ENCODE measurements at regions not wholly inside any gene's neighbourhood (a gene's known extent, or its start where the extent isn't known, plus 50 kb on each side); places are given as distances from the start of the nearest gene placed in this dataset.
"Not testable (repeated sequence)": the region's sequence is repeated elsewhere in the genome, so short reads cannot be mapped to it uniquely, and the experiment has no call there.

DNA sequence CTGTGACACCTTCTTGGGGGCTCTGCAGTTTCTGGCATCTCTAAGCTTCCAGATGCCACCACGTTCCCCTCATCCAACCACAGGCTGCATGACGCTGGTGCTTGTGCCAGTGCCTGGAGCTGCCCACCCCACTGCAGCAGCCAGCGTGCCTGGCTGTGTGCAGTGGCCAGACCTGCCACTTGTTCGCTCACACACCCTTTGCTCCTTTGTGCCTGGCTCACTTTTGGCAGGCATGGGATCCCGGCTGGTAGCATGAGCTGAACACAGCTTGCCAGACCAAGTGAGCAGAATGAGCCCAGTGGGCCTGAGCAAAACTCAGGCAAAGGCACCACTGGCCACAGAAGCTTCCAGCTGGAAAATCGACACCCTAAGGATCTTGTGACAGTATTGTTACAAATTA is 562.9 kb upstream of the ACO1 start:
- no peak for DNase-seq (ENCODE audit: low spot score)

DNA sequence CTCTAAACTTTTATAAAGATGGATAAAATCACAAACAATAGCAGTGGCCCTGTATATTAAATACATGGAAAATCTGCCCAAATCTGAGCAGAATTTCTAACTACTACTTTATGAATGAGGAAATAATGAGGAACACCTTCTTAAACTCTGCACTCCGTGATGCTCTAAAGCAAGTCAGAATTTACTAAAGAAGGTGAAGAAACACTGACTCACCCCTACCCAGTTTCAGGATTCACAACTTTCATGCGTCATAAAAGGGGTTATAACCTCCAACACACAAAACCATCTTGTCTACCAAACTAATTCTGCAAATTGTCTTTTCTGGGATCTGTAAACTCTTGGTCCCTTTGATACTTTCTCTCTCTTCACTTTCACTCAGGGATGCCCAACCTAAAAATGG is 561.1 kb upstream of the ACO1 start:
- no peak for DNase-seq (ENCODE audit: low spot score)

DNA sequence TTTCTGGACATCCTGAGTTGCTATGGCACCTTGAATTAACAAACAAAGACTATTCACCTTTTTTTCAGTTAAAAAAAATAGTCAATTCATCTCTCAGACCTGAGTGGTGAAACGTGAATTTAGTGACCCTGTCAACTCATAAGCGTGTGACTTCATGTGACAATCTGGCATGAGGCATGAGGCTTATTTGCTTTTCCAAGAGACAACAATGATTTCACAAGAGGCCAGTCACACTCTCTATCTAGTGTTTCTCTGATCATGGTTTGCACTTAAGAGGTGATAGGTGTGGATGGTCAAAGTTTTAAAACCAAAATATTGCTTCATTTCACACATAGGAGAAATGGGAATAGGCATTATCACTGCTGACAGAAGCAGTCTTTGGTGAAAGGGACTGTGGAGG is 559.6 kb upstream of the ACO1 start:
- DNase-seq (ENCODE audit: low spot score), result no peak

DNA sequence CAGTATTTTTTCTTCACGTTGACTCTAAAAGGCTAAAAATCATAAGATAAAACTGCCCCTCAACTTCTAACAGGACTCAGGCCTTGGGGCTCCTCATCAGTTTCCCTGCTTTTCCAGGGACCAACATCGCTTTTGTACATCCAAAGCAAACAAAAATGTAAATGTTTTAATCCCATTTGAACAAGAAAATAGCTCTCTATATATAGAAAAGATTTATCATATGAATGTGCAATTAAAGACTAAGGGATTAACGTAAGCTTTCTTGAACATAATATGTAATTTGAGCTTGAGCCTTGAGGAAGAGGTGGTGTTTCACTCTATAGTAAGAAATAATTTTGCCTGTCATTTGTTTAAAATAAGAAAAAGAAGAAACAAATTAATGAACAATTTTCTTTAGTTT is 547.2 kb upstream of the ACO1 start:
- DNase-seq (ENCODE audit: low spot score), result no peak

DNA sequence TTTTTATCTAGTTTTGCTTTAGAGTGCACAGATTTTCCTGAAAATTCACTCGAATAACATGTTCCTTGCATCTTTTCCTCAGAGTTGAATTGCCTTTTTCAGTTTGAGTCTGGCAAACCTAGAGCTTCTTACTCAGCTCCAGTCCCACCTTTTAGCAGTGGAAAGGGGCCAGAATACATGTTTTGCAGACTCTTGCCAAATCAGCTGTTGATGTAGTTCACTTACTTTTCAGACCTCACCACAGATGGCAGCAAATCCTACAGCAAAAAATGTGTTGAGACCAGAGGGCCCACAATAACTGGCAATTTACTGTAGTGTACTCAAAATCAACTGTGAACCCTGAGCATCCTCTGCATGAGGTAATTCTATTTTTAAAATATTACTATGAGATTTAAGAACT is 545.2 kb upstream of the ACO1 start:
- no peak for DNase-seq (ENCODE audit: low spot score)

DNA sequence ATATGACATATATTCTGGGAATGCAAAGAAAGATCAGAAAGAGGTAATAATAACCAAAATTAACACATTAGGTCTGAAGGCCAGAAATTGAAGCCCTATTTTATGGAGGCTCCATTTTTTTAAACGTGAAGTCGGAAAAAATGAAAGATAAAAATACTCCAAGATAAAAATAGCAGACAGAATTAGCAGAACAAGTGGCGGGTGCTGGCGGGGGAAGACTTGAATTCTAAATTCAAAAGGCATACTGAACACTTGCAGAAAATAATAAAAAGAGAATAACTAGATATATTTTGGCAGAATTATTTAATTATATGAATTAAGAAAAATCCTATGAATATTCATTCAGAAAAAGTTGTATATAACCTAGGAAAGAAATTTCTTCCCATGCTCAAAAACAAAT is 543.7 kb upstream of the ACO1 start:
- no peak for DNase-seq (ENCODE audit: low spot score)

DNA sequence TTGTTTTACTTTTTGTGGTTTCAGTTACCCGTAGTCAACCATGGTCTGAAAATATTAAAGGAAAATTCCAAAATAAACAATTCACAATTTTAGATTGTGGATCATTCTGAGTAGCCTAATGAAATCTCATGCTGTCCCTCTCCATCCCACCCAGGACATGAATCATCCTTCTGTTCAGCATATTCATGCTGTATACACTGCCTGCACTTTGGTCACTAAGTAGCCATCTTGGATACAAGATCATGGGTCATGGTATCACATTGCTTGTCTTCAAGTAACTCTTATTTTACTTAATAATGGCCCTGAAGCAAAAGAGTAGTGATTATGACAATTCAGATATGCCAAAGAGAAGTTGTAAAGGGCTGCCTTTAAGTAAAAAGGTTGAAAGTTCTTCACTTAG is 536.5 kb upstream of the ACO1 start:
- DNase-seq (ENCODE audit: low spot score), result no peak

DNA sequence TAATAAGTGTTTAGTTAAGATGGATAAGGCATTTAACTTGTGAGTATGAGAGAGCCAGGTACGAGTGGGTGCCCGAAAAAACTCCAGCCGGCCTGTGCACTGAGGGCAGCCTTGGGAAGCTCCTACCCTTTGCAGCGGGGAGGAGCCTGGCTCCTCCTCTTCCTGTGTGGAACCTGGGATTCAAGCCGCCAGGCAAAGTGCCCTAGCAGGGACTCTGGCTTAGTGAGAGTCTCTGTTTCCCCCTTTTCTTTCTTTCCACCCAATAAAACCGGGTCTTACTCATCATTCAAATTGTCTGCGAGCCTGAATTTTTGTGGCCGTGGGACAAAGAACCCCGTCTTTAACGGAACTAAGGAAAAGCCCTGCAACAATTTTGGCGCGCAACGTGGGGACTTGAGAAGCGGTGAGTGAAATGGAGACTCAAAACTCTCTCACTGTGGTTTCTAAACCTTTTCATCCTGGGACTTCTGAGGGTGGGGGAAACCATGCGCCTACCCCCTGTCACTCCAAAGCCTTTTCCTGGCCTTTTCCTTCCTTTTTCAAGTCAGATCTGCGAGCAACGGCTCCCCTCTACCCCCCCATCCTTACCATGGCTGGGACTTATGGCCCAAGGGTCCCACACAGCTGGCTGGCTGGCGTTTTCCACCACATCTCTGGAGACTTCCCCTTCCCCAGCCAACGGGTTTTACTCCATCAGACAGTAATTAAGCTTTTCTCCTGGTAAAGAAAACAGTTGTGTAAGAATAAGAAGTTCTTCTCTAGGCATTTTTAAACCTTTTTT is 535.7 kb upstream of the ACO1 start:
- DNase-seq (ENCODE audit: low spot score), result no peak

DNA sequence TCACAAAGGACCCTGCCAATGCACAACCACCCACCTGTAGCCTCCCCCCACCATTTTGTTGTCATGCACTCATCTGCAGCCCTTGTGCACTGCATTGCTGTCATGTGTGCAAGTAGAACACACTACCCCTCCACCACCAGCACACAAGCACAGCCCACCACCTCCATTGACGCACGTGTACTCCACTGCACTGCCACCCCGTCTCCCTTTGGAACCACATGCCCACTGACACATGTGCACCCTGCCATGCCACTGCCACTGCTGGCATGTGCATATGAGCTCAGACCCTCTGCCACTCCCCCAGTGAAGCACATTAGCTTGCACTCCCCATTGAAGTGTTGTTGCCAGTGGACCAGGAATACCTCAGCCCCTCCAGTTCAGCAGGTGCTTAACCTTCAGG is 530.3 kb upstream of the ACO1 start:
- DNase-seq (ENCODE audit: low spot score), result no peak

DNA sequence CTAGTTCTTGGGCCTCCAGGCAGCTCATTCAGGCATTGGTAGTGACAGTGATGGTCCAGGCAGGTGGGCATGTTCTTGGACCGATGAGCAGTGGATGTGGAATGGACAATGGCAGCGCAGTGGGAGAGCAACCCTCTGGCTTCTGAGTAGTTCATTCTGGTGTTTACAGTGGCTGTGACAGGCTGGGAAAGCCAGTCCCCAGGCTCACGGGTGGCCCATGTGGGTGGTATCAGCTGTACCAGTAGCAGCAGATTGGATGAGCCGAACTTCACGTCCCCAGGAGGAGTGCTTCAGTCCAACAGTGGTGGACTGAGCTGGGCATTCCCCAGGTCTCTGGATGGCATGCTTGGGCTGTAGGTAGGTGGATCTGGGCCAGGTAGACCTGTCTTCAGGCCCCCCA is 515.6 kb upstream of the ACO1 start:
- no peak for DNase-seq (ENCODE audit: low spot score)

DNA sequence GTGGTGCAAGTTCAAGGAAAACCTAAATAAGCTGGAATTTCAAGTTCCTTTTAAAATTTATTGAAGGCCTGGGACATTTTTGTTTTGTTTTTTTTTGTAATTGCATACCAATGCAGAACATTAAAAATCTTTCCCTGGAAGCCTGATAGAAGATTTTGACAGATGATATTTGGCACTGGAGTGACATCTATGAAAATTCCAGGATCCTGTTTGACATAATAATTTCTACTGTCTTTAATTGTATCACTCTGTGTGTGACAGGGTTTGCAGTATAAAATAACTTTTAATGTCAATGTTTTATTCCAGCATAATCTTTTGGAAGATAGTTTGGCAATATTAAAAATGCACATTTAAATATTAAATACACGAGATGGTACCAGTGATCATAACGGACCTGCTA is 514.2 kb upstream of the ACO1 start:
- DNase-seq (ENCODE audit: low spot score), result no peak

DNA sequence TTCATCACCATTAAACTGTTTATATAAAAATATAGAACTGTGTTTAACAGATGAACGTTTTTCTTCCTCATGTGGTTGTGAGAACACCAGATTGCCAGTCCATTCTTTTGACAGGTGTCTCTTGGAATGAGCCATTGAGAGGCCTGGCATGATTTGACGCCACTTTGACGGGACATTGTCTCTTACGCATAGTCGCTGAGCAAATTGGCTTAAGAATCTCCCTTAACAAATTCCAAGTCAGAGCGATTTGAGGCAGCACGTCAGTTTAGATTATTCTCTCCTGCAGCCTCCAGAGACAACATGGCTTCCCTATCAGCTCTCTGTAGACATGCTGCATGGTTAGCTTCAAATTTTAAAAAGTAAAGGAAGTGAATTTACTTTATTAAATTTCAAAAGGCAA is 510.7 kb upstream of the ACO1 start:
- no peak for DNase-seq (ENCODE audit: low spot score)

DNA sequence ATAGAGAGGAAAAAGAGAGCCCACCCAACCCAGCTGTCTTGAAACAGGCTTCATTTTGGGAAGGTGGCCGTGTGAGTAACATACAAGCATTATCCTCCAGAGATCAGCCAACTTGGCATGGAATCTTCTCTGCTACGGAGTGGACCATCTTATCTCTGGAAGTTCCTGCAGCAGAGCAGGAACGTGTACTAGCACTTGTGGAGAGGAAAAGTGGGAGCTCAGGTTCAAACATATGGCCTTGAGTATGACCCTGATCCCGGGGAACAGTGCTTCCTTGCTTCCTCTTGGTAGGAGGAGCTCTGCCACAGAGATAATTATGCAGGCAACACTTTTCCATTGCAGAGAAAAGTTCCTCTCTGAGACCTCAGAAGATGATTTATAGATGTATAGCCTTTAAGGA is 490.4 kb upstream of the ACO1 start:
- no peak for DNase-seq (ENCODE audit: low spot score)

DNA sequence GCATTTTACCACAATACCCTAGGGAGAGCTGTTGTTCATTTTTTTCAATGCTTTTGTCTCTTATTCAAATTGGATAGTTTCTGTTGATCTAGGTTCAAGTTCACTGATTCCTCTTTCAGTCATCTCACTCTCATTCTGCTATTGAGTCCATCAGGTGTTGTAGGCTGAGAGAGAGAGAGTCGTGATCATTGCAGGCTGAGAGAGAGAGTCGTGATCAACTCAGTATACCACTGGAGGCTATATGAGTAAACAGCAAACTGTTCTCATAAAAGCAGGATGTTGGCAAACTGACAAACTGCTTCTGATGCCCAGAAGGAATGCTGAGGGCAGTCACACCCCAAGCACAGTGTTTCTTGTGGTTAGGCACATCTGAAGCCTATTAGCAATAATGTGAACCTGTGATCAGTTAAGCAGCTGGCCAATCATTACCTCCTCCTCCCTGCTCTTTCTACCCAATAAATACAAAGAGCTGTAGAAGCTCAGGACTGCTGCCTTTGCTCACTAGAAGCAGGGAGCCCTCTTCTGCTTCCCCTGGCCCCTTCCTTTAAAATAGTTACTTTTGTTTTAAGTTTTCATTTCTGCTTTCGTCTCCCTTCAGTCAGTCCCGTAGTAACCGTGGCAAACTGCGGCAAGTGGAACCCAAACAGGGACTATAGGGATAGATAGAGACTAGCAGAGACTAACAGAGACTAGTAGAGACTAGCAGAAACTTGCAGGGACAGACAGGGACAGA is 476.1 kb upstream of the ACO1 start:
- no peak for DNase-seq (ENCODE audit: low spot score)

DNA sequence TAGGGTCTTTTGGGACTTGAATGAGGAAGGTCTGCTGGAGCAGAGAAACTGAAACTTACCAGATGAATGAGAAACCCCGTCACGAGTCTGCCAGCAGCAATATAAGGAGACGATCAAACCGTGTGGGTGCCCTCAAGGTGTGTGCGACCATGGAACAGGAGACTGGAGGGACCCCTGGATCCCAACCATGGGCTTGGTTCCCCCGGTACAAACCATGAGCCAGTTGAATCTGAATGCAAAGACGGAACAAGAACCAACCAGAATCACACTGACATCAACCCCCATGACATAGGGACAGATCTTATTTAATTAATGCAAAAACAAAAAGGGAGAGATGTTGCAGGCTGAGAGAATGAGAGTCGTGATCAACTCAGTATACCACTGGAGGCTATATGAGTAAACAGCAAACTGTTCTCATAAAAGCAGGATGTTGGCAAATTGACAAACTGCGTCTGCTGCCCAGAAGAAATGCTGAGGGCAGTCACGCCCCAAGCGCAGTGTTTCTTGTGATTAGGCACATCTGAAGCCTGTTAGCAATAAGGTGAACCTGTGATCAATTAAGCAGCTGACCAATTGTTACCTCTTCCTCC is 475.5 kb upstream of the ACO1 start:
- no peak for DNase-seq (ENCODE audit: low spot score)

DNA sequence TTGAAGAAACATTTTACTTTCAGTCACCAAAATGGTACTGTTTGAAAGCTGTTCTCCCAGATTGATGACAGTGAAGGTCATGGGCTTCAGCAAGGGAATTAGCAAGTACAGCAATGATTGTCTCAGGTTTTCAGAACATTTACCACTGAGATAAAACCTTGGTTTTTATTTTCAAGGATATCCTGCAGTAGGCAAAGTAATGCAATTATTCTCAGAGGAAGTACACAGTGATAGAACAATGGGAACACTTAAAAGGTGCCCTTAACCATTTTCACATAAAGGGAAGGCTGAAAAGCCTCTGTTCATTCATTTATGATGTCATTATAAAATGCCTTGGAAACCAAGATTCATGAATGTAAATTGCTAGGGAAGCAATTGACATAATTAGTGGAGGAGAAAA is 471.8 kb upstream of the ACO1 start:
- DNase-seq (ENCODE audit: low spot score), result no peak

DNA sequence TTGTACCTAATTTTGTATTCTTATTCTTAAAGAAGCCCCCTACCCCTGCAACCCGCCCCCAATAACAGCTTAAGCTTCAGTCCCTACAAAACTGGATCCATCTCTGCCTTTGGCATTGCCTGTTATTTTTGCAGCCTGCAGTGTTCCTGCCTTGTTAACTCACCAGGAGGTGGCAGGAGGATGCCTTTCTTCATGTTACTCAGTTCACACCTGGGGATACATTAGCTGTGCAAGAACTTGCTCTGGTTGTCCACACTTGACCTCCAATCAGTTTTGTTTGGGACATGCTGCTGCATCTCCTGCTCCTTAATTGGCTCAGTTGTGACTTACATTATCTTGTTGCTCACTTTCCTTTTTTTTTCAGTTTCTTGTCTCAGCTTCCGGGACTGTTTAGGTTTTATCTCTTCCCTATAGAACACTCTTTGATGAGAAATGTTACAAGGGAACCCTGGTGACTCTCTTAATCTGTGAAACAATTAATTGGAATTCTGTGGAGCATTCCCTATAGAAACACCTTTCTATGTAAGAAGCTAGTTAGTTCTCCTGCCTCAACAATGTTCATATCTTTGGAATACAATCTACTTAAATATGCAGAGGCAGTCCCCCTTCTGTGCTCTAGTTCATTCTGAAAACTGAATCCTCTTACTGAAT is 467.7 kb upstream of the ACO1 start:
- DNase-seq (ENCODE audit: low spot score), result no peak

DNA sequence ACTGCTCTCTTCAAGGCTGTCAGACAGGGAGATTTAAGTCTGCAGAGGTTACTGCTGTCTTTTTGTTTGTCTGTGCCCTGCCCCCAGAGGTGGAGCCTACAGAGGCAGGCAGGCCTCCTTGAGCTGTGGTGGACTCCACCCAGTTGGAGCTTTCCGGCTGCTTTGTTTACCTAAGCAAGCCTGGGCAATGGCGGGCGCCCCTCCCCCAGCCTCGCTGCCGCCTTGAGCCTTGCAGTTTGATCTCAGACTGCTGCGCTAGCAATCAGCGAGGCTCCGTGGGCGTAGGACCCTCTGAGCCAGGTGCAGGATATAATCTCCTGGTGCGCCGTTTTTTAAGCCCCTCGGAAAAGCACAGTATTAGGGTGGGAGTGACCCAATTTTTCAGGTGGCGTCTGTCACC is 446.7 kb upstream of the ACO1 start:
- not testable (repeated sequence) for DNase-seq (ENCODE audit: low spot score)

DNA sequence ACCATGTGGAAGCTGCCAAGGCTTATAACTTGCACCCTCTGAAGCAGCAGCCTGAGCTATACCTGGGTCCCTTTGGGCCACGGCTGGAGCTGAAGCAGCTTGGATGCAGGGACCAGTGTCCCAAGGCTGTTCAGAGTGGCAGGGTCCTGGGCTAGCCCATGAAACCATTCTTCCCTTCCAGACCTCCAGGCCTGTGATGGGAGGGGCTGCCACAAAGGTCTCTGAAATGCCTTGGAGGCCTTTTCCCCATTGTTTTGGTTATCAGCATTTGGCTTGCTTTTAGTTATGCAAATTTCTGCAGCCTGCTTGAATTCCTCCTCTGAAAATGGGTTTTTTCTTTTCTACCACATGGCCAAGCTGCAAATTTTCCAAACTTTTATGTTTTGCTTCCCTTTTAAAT is 433.7 kb upstream of the ACO1 start:
- no peak for DNase-seq (ENCODE audit: low spot score)

DNA sequence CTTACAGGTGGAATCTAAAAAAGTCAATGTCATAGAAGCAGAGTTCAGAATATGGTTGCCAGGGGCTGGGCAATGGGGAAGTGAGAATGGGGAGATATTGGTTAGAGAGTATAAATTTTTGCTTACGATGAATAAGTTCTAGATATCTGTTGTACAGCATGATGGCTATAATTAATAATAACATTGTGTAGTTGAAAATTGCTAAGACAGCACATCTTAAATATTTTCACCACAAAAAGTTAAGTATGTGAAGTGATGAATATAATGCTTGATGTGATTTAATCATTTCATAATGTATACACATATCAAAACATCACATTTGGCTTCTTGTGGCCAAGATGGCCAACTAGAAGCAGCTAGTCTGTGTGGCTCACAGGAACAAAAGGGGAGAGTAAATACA is 425.9 kb upstream of the ACO1 start:
- no peak for DNase-seq (ENCODE audit: low spot score)

DNA sequence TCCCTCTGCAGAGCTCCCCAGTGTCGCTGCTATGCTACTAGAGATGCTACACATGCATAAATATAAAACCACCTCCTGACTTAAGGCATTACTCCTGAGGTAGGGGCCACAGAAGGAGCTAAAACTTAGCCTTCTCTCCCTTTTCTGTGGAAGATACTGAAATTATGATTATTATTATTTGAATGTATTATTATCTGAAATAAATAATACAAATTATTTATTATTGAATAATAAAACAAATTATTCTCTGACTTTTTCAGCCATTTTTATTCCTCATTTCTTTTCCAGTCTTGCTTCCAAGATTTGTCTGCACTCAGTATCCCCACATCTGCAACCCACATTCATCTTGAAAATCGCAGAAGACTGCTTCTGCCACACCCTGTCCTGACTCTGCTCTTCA is 414.9 kb upstream of the ACO1 start:
- no peak for DNase-seq (ENCODE audit: low spot score)

DNA sequence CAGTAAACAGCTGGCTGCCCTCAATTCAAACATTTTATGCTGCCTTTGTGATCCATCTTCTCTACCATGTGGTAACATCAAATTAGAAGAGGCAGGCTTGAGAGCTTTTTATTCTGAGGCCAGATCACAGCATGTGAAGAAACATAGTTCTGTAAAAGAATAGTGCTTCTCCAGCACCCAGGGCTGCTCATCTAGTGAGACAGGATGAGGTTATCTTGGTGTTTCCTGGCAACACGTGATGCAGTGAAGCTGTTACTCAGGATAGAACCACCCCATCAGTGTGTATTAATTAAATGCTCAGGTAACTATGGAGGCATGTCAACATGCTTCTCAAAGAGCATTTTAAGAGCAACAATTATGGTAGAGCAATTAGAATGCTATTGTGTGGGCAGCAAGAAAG is 400.5 kb upstream of the ACO1 start:
- no peak for DNase-seq (ENCODE audit: low spot score)

DNA sequence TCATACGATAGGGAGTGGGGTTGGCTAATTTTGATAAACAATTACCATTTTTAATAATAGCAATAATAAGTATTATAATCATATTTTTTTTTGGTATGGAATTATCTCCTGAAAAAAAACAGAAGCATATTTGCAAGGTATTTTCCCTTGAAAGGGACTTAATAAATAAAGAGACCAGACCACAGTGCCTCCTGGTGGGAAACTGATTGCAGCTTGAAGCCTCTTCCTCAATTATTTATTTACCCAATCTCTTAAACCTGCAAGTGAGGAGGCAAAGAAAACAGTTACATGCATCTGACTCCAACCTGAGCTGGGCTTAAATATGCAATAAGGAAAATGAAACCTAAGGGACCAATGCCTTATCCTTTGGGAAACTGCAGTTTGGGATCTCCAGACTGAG is 388.1 kb upstream of the ACO1 start:
- no peak for DNase-seq (ENCODE audit: low spot score)

Data from AG08395 (cell line).